ENCODE measurements at regions not wholly inside any gene's neighbourhood (a gene's known extent, or its start where the extent isn't known, plus 50 kb on each side); places are given as distances from the start of the nearest gene placed in this dataset.
A peak's percentile ranks its signal among the peaks of the same experiment; 100 is the strongest.

DNA sequence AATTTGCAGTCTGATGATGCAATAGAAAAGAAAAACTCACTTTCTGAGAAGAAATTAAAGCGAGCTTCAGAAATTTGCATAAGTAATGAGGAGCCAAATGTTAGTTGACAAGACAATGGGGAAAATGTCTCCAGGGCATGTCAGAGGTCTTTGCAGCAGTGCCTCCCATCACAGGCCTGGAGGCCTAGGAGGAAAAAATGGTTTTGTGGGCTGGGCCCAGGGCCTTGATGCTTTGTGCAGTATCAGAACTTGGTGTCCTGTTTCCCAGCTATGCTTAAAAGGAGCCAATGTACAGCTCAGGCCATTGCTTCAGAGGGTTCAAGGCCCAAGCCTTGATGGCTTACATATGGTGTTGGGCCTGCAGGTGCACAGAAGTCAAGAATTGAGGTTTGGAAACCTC lies 298.4 kb downstream of the SMARCA2 start:
- TF ChIP-seq, protein P1, sequence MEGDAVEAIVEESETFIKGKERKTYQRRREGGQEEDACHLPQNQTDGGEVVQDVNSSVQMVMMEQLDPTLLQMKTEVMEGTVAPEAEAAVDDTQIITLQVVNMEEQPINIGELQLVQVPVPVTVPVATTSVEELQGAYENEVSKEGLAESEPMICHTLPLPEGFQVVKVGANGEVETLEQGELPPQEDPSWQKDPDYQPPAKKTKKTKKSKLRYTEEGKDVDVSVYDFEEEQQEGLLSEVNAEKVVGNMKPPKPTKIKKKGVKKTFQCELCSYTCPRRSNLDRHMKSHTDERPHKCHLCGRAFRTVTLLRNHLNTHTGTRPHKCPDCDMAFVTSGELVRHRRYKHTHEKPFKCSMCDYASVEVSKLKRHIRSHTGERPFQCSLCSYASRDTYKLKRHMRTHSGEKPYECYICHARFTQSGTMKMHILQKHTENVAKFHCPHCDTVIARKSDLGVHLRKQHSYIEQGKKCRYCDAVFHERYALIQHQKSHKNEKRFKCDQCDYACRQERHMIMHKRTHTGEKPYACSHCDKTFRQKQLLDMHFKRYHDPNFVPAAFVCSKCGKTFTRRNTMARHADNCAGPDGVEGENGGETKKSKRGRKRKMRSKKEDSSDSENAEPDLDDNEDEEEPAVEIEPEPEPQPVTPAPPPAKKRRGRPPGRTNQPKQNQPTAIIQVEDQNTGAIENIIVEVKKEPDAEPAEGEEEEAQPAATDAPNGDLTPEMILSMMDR (IDR thresholded peaks at IDR 0.05), result no peak

DNA sequence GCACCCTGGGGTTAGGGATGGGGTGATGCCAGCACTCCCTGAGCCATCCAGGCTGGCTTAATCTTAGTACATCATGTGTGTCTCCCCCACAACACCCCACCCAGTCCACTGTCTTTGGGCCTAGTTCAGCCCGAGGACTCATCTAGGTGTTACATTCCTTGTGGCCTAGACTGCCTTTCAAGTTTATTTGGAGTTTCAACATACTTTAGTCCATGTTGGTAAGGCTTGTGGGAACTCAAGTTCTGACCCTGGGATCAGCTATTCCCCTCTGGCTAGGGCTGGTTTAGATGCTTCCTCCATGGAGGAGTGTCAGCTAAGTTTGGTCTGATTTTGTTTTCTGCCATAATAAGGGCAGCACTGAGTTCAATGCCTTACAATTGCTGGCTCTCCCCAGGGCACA lies 302.4 kb downstream of the SMARCA2 start:
- TF ChIP-seq, protein P1 (IDR thresholded peaks at IDR 0.05), result no peak
- intact Hi-C loops (cut with DNase I), result no loop called here
- DNase-seq, result no peak
- 79 to 91% (median 89%) methylated on average over 1 of the region's 1 CpG for WGBS, 3 donors
- peaks cover 5% of the 10 kb centered on the region for H3K9me3 ChIP-seq
- H3K4me1 ChIP-seq, result no peaks in the 10 kb centered on the region
- H3K4me3 ChIP-seq, result no peak overlapping the region
- no peaks in the 10 kb centered on the region for H3K27me3 ChIP-seq (ENCODE audit: insufficient read depth in 3 of 3, low read length in 2 of 3)
- H3K36me3 ChIP-seq (ENCODE audit: insufficient read depth in 1 of 2, low read depth in 1 of 2), result no peaks in the 10 kb centered on the region
- H3K27ac ChIP-seq, result no peak overlapping the region
- ATAC-seq, result peak in 1 of 4 donors; percentile 64

More for the DNA sequence above, 298.4 kb downstream of the SMARCA2 start:
- no peak for ATAC-seq
- Histone ChIP-seq H3K27ac (no peak overlapping the region), H3K27me3 (ENCODE audit: insufficient read depth in 3 of 3, low read length in 2 of 3) (no peaks in the 10 kb centered on the region), H3K9me3 (peaks cover 20% of the 10 kb centered on the region), H3K36me3 (ENCODE audit: insufficient read depth in 1 of 2, low read depth in 1 of 2) (no peaks in the 10 kb centered on the region), H3K4me3 (no peak overlapping the region), H3K4me1 (no peaks in the 10 kb centered on the region)
- DNase-seq, result no peak
- intact Hi-C loops (cut with DNase I), result no loop called here
- 87 to 97% (median 94%) methylated on average over 1 of the region's 1 CpG for WGBS, 3 donors

DNA sequence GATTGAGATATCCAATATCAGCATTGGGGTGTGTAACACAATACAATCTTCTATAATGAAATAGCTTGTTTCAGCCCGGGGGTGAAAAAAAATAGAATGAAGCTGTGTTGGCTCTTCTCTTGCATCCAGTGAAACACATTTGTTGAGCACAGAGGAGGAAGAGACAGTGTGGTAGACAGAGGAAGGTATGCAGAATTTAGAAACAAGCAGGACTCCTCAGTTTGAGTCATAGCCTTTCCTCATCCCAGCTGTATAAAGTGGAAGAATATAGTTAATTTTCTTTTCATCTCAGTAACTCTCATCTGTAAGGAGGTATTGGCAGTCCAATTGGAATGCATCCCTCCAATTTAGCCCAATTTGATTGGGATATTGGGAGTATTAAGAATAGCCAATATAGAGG lies 302.2 kb upstream of the VLDLR start:
- TF ChIP-seq, protein P1 (IDR thresholded peaks at IDR 0.05), result no peak
- H3K4me1 ChIP-seq, result no peaks in the 10 kb centered on the region
- ATAC-seq (no peak), DNase-seq (no peak)
- WGBS, 3 donors, result 32 to 49% (median 44%) methylated on average over 1 of the region's 1 CpG
- no peaks in the 10 kb centered on the region for H3K27me3 ChIP-seq (ENCODE audit: insufficient read depth in 3 of 3, low read length in 2 of 3)
- H3K27ac ChIP-seq, result no peak overlapping the region
- H3K36me3 ChIP-seq (ENCODE audit: insufficient read depth in 1 of 2, low read depth in 1 of 2), result no peaks in the 10 kb centered on the region
- intact Hi-C loops (cut with DNase I), result no loop called here
- no peak overlapping the region for H3K4me3 ChIP-seq
- H3K9me3 ChIP-seq, result no peaks in the 10 kb centered on the region

DNA sequence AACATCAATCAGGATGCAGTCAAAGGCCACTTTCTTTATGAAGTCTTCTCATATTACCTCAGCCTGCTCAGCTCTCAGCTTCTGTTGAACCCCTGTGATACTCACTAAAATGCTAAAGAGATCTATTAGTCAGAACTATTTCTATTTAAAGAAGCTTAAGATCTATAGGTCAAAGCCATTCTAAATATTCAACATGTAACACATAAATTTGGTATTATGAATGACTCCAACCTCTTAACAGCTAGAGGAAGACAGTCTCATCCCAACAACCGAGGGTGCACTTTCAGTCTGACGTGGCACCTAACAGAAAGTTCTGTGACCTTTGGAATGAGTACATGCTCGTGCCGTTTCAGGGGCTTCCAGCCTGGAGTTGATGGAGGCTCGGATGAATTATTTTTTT lies 301.5 kb upstream of the VLDLR start:
- ATAC-seq, result no peak
- Histone ChIP-seq H3K4me1 (no peaks in the 10 kb centered on the region), H3K4me3 (no peak overlapping the region), H3K36me3 (ENCODE audit: insufficient read depth in 1 of 2, low read depth in 1 of 2) (no peaks in the 10 kb centered on the region), H3K27me3 (ENCODE audit: insufficient read depth in 3 of 3, low read length in 2 of 3) (no peaks in the 10 kb centered on the region), H3K9me3 (no peaks in the 10 kb centered on the region), H3K27ac (no peak overlapping the region)
- intact Hi-C loops (cut with DNase I), result loop anchor here in 1 of 2 donors (10.0 kb wide), 1 partner anchor 55 kb away; no protein-coding TSS in a partner anchor
- TF ChIP-seq, protein P1 (IDR thresholded peaks at IDR 0.05), result no peak
- no peak for DNase-seq
- WGBS, 3 donors, result 77 to 78% (median 78%) methylated on average over 5 of the region's 5 CpGs

DNA sequence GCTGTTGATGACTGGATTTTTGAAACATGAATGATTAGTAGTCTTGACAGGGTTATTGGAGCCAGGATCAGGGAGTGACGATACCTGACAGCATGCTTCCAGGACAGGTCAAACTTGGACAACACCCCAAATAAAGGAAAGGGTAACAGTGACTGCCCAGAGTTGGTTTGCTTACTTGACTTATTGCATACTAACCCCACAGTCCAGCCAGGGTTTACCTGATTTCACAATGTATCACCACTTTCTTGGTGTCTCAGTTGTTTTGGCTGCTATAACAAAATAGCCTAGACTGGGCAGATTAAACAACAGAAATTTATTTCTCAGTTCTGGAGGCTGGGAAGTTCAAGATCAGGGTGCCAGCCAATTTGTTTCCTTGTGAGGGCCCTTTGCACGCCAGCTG lies 301.0 kb upstream of the VLDLR start:
- intact Hi-C loops (cut with DNase I), result loop anchor here in 1 of 2 donors (10.0 kb wide), 1 partner anchor 56 kb away; no protein-coding TSS in a partner anchor
- H3K27ac ChIP-seq, result no peak overlapping the region
- ATAC-seq, result no peak
- no peaks in the 10 kb centered on the region for H3K9me3 ChIP-seq
- WGBS, 3 donors, result 90 to 94% (median 93%) methylated on average over 2 of the region's 2 CpGs
- no peaks in the 10 kb centered on the region for H3K4me1 ChIP-seq
- no peak for DNase-seq
- no peaks in the 10 kb centered on the region for H3K36me3 ChIP-seq (ENCODE audit: insufficient read depth in 1 of 2, low read depth in 1 of 2)
- TF ChIP-seq, protein P1 (IDR thresholded peaks at IDR 0.05), result no peak
- no peaks in the 10 kb centered on the region for H3K27me3 ChIP-seq (ENCODE audit: insufficient read depth in 3 of 3, low read length in 2 of 3)
- H3K4me3 ChIP-seq, result no peak overlapping the region
